Sciatic nerve (tissue), 2 donors: ENCODE measurements at regions not wholly inside any gene's neighbourhood (a gene's known extent, or its start where the extent isn't known, plus 50 kb on each side); places are given as distances from the start of the nearest gene placed in this dataset.
"Not testable (repeated sequence)": the region's sequence is repeated elsewhere in the genome, so short reads cannot be mapped to it uniquely, and the experiment has no call there.

Experiments used
- ATAC-seq: fragments of 200-7000 bp; cut with Tn5 transposase; one replicate; pipeline ENCODE4 v1.9.1; 2020; ENCODE audit warnings: mild to moderate bottlenecking, moderate library complexity
- DNase-seq: peaks from one replicate; pipeline ENCODE4 v3.0.0-alpha.2; 2020; ENCODE audit warnings: low spot score
- intact Hi-C: fragments of 100-400 bp; cut with DNase I; formaldehyde crosslinking; loops from one replicate; pipeline ENCODE4 v1.14.2; 2022
- donor health status: DM: no; HTN: no; CAD: no.
- donor health status: DM: no; HTN: no; CAD: no.

- no peak for DNase-seq
- intact Hi-C loops: no loop called here
- ATAC-seq: peak; percentile 63
Observed at GRCh38 chr3:194189243-194189791, 53.4 kb downstream of the HES1 start.

- DNase-seq, intact Hi-C loops, ATAC-seq: not testable (repeated sequence)
Observed at GRCh38 chr3:194191850-194192249, 55.9 kb downstream of the HES1 start.

- DNase-seq (no peak), ATAC-seq (no peak)
- intact Hi-C loops: no loop called here
Observed at GRCh38 chr3:194194051-194194756, 58.3 kb downstream of the HES1 start.

GRCh38 chr3:194194757-194195085 lies 58.8 kb downstream of the HES1 start:
- intact Hi-C loops: no loop called here
- ATAC-seq (no peak), DNase-seq (no peak)

- no peak for DNase-seq
- no peak for ATAC-seq
- intact Hi-C loops: no loop called here
Observed at GRCh38 chr3:194195611-194196010, 59.7 kb downstream of the HES1 start.

- intact Hi-C loops: no loop called here
- ATAC-seq: no peak
- DNase-seq: no peak
Observed at GRCh38 chr3:194196876-194197275, 60.9 kb downstream of the HES1 start.

- DNase-seq: no peak
- intact Hi-C loops: no loop called here
- no peak for ATAC-seq
Observed at GRCh38 chr3:194197396-194197960, 61.5 kb downstream of the HES1 start.

GRCh38 chr3:194197981-194198695 lies 62.2 kb downstream of the HES1 start:
- DNase-seq (no peak), ATAC-seq (no peak)
- intact Hi-C loops: no loop called here

- intact Hi-C loops: no loop called here
- no peak for ATAC-seq
- no peak for DNase-seq
Observed at GRCh38 chr3:194198938-194199337, 63.0 kb downstream of the HES1 start.

GRCh38 chr3:194200422-194201081 lies 64.6 kb downstream of the HES1 start:
- DNase-seq: no peak
- no peak for ATAC-seq
- intact Hi-C loops: no loop called here

GRCh38 chr3:194201953-194202666 lies 66.2 kb downstream of the HES1 start:
- no peak for ATAC-seq

GRCh38 chr3:194203482-194204041 lies 67.6 kb downstream of the HES1 start:
- no peak for ATAC-seq
- intact Hi-C loops: no loop called here
- DNase-seq: no peak

More at GRCh38 chr3:194201953-194202666, 66.2 kb downstream of the HES1 start:
- intact Hi-C loops: no loop called here
- DNase-seq: no peak

GRCh38 chr3:194204042-194204987 lies 68.4 kb downstream of the HES1 start:
- intact Hi-C loops: no loop called here
- ATAC-seq (no peak), DNase-seq (no peak)

- DNase-seq: no peak
- intact Hi-C loops: no loop called here
- ATAC-seq: peak; percentile 47
Observed at GRCh38 chr3:194205675-194206133, 69.8 kb downstream of the HES1 start.

GRCh38 chr3:194206320-194206719 lies 70.4 kb downstream of the HES1 start:
- DNase-seq (no peak), ATAC-seq (peak; percentile 81)
- intact Hi-C loops: no loop called here

GRCh38 chr3:194208709-194209108 lies 72.8 kb downstream of the HES1 start:
- ATAC-seq: no peak
- intact Hi-C loops: no loop called here

GRCh38 chr3:194212161-194212844 lies 76.4 kb downstream of the HES1 start:
- ATAC-seq: no peak
- no peak for DNase-seq
- intact Hi-C loops: no loop called here

More at GRCh38 chr3:194208709-194209108, 72.8 kb downstream of the HES1 start:
- no peak for DNase-seq
